K562 (cell line): ENCODE measurements at regions not wholly inside any gene's neighbourhood (a gene's known extent, or its start where the extent isn't known, plus 50 kb on each side); places are given as distances from the start of the nearest gene placed in this dataset.

Source experiments
- ATAC-seq: fragments of 200-7000 bp; cut with Tn5 transposase; 3 replicates; pipeline ENCODE4 v1.9.1; 2020; ENCODE audit warnings: moderate library complexity
- BruUV-seq: library from RNA; stranded (reverse); fragments of 400-500 nt; replicated peaks from 2 replicates; lab custom pipeline; 2021; lab: Mats Ljungman, UMichigan
- CTCF ChIA-PET: fragments of 300-600 bp; formaldehyde crosslinking; extraction: SDS; loops from one replicate; lab custom pipeline; 2021; ENCODE audit warnings: low intra/inter-chr PET ratio; lab: Yijun Ruan, JAX
- POLR2A ChIA-PET: fragments of 300-600, 350-650 bp; sonication (Branson Sonifier 250); formaldehyde crosslinking; extraction: SDS; loops from one replicate; lab custom pipeline; 2021; ENCODE audit warnings: antibody characterized with exemption, inconsistent platforms; lab: Yijun Ruan, JAX
- DNase-seq, 4 experiments: peaks; one replicate each; pipeline versions ENCODE4 v3.0.0 to v3.0.0-alpha.2; 2011 to 2018; ENCODE audit warnings: low spot score in 3 of 4, mixed read lengths in 3 of 4; ENCODE audit errors: extremely low read depth in 1 of 4
- FAIRE-seq: peaks from 2 replicates; lab custom pipeline; 2011; peaks lifted over from hg19 to GRCh38; lab: Jason Lieb, UNC
- H2AFZ ChIP-seq: 2 replicates; pipeline ENCODE4 v1.6.0; 2011; ENCODE audit warnings: low read depth, low read length, control low read depth, inconsistent platforms
- H3K27ac ChIP-seq: fragments of 200-600 bp; 3 replicates; pipeline ENCODE4 v1.8.0; 2011; ENCODE audit warnings: low read depth, mild to moderate bottlenecking, control low read depth, inconsistent platforms, low read length, moderate library complexity, mixed read lengths; ENCODE audit errors: extremely low read depth
- H3K27me3 ChIP-seq, 2 experiments: fragments of 300-600 bp in 1 of 2; 2 replicates in 1 of 2; 3 replicates in 1 of 2; pipeline versions ENCODE4 v1.6.0 to v1.8.0; 2011; ENCODE audit warnings: inconsistent platforms in 2 of 2, low read length in 2 of 2, mild to moderate bottlenecking in 1 of 2, mixed read lengths in 1 of 2, moderate library complexity in 1 of 2; ENCODE audit not compliant: control insufficient read depth in 2 of 2, insufficient read depth in 2 of 2
- H3K36me3 ChIP-seq: fragments of 300-600 bp; 3 replicates; pipeline ENCODE4 v1.8.0; 2011; ENCODE audit warnings: mild to moderate bottlenecking, low read length, inconsistent platforms; ENCODE audit not compliant: control insufficient read depth, insufficient read depth
- H3K4me1 ChIP-seq, 2 experiments: fragments of 200-600 bp in 1 of 2; replicated peaks in 1 of 2; 2 replicates in 1 of 2; 3 replicates in 1 of 2; pipeline versions ENCODE4 v1.5.1 to v1.8.0; 2011; ENCODE audit warnings: inconsistent platforms in 2 of 2, low read length in 2 of 2, mild to moderate bottlenecking in 1 of 2, mixed read lengths in 1 of 2, moderate library complexity in 1 of 2; ENCODE audit not compliant: control insufficient read depth in 2 of 2, insufficient read depth in 2 of 2
- H3K4me2 ChIP-seq: 2 replicates; pipeline ENCODE4 v1.6.1; 2011; ENCODE audit warnings: low read length, control low read depth, inconsistent platforms, mixed read lengths; ENCODE audit not compliant: insufficient read depth
- H3K4me3 ChIP-seq: fragments of 200-600 bp; sonication (generic), shearing (Covaris generic); 2 replicates; pipeline ENCODE4 v1.5.1; 2016; ENCODE audit warnings: control low read depth, inconsistent platforms
- H3K79me2 ChIP-seq: fragments of 200-600 bp; 3 replicates; pipeline ENCODE4 v1.8.0; 2011; ENCODE audit warnings: low read length, inconsistent platforms; ENCODE audit not compliant: control insufficient read depth, insufficient read depth
- H3K9ac ChIP-seq, 2 experiments: 2 replicates each; pipeline versions ENCODE4 v1.6.0 to v1.6.1; 2011; ENCODE audit warnings: low read depth in 2 of 2, low read length in 2 of 2, control low read depth in 1 of 2, inconsistent platforms in 1 of 2, mild to moderate bottlenecking in 1 of 2, mixed read lengths in 1 of 2; ENCODE audit not compliant: insufficient read depth in 1 of 2
- H3K9me1 ChIP-seq: one replicate; pipeline ENCODE4 v1.6.0; 2011; ENCODE audit warnings: inconsistent platforms, mild to moderate bottlenecking, low read length, moderate library complexity; ENCODE audit not compliant: control insufficient read depth, insufficient read depth
- H3K9me3 ChIP-seq: replicated peaks from 2 replicates; pipeline ENCODE4 v1.5.1; 2011; ENCODE audit warnings: low read depth, low read length, inconsistent platforms; ENCODE audit not compliant: control insufficient read depth, insufficient read depth
- H4K20me1 ChIP-seq: replicated peaks from 2 replicates; pipeline ENCODE4 v1.6.1; 2011; ENCODE audit warnings: low read length, inconsistent platforms, mixed read lengths; ENCODE audit not compliant: control insufficient read depth, insufficient read depth
- ETV6 ChIP-seq, 3 experiments: fragments of 150-350 bp in 1 of 3; sonication (generic) in 1 of 3; formaldehyde crosslinking in 1 of 3; IDR thresholded peaks; 2 replicates each; pipeline versions ENCODE4 v1.6.1 to v1.8.0; 2014 to 2022; ENCODE audit warnings: borderline replicate concordance in 2 of 3, low read depth in 2 of 3, antibody characterized with exemption in 1 of 3, low read length in 1 of 3, mild to moderate bottlenecking in 1 of 3, missing genetic modification reagents in 1 of 3
- KDM4B ChIP-seq, 2 experiments: fragments of 450-650 bp in 1 of 2; sonication (generic) in 1 of 2; IDR thresholded peaks; 2 replicates each; pipeline ENCODE4 v1.6.1; 2016 to 2017; ENCODE audit warnings: borderline replicate concordance in 2 of 2, antibody characterized with exemption in 1 of 2, low read depth in 1 of 2, mild to moderate bottlenecking in 1 of 2
- KDM5B ChIP-seq: fragments of 200-600 bp; sonication (generic); IDR thresholded peaks from 2 replicates; pipeline ENCODE4 v1.6.1; 2012; ENCODE audit warnings: low read depth, mild to moderate bottlenecking, moderate library complexity, low read length, control low read depth, inconsistent platforms; ENCODE audit not compliant: insufficient replicate concordance
- KLF13 ChIP-seq: fragments of 450-650 bp; IDR thresholded peaks from 2 replicates; pipeline ENCODE4 v1.6.1; 2016; ENCODE audit warnings: missing genetic modification characterization, low read depth, mild to moderate bottlenecking, missing compliant biosample characterization, moderate library complexity, borderline replicate concordance
- NCOR1 ChIP-seq: fragments of 450-650 bp; IDR thresholded peaks from 2 replicates; pipeline ENCODE4 v1.6.1; 2016; ENCODE audit warnings: mild to moderate bottlenecking, moderate library complexity
- ZNF121 ChIP-seq: sonication (generic); formaldehyde crosslinking; conservative IDR thresholded peaks from 2 replicates; pipeline ENCODE4 v1.8.0; 2022; ENCODE audit warnings: missing genetic modification reagents
- in situ Hi-C: fragments of 300-500 bp; cut with MboI; formaldehyde crosslinking; loops from 4 replicates; pipeline ENCODE4 v1.15.0; 2018; ENCODE audit warnings: inconsistent platforms, mixed read lengths
- intact Hi-C: fragments of 100-400 bp; cut with micrococcal nuclease; formaldehyde crosslinking; loops from 2 replicates; pipeline ENCODE4 v1.14.2; 2022
- TF ChIP-seq, protein P1 (sequence below), 2 experiments: fragments of 450-650 bp; IDR thresholded peaks; 2 replicates each; pipeline ENCODE4 v1.6.1; 2016; ENCODE audit warnings: mild to moderate bottlenecking in 2 of 2, borderline replicate concordance in 1 of 2, low read depth in 1 of 2, moderate library complexity in 1 of 2

DNA sequence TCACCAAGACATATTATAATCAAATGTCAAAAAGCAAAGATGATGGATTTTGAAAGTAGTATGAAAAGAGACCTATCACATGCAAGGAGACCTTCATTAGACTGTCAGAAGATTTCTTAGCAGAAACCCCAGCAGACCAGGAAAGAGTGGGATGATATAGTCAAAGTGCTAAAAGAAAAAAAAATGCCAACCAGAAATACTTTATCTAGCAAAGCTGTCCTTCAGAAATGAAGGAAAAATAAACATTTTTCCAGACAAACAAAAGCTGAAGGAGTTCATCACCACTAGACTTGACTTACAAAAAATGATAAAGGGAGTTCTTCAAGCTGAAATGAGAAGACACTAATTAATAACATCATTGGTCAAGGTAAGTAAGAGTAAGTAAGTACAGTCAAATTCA lies 251.2 kb upstream of the SASH1 start:
- Histone ChIP-seq H3K79me2 (no peaks in the 10 kb centered on the region), H3K9me3 (no peaks in the 10 kb centered on the region), H3K4me1 (no peaks in the 10 kb centered on the region), H4K20me1 (no peaks in the 10 kb centered on the region), H3K9ac (no peak overlapping the region), H3K27ac (no peak overlapping the region), H3K4me3 (no peak overlapping the region), H2AFZ (no peak overlapping the region), H3K27me3 (no peaks in the 10 kb centered on the region), H3K9me1 (no peaks in the 10 kb centered on the region), H3K36me3 (no peaks in the 10 kb centered on the region), H3K4me2 (no peak overlapping the region)
- ChIA-PET POLR2A (no interaction called here), CTCF (no interaction called here)
- TF ChIP-seq KDM4B (IDR thresholded peaks at IDR 0.05; ENCODE audit: borderline replicate concordance in 2 of 2, low read depth in 1 of 2), result no peak
- no peak for TF ChIP-seq KLF13 (tag)
- TF ChIP-seq, protein P1, sequence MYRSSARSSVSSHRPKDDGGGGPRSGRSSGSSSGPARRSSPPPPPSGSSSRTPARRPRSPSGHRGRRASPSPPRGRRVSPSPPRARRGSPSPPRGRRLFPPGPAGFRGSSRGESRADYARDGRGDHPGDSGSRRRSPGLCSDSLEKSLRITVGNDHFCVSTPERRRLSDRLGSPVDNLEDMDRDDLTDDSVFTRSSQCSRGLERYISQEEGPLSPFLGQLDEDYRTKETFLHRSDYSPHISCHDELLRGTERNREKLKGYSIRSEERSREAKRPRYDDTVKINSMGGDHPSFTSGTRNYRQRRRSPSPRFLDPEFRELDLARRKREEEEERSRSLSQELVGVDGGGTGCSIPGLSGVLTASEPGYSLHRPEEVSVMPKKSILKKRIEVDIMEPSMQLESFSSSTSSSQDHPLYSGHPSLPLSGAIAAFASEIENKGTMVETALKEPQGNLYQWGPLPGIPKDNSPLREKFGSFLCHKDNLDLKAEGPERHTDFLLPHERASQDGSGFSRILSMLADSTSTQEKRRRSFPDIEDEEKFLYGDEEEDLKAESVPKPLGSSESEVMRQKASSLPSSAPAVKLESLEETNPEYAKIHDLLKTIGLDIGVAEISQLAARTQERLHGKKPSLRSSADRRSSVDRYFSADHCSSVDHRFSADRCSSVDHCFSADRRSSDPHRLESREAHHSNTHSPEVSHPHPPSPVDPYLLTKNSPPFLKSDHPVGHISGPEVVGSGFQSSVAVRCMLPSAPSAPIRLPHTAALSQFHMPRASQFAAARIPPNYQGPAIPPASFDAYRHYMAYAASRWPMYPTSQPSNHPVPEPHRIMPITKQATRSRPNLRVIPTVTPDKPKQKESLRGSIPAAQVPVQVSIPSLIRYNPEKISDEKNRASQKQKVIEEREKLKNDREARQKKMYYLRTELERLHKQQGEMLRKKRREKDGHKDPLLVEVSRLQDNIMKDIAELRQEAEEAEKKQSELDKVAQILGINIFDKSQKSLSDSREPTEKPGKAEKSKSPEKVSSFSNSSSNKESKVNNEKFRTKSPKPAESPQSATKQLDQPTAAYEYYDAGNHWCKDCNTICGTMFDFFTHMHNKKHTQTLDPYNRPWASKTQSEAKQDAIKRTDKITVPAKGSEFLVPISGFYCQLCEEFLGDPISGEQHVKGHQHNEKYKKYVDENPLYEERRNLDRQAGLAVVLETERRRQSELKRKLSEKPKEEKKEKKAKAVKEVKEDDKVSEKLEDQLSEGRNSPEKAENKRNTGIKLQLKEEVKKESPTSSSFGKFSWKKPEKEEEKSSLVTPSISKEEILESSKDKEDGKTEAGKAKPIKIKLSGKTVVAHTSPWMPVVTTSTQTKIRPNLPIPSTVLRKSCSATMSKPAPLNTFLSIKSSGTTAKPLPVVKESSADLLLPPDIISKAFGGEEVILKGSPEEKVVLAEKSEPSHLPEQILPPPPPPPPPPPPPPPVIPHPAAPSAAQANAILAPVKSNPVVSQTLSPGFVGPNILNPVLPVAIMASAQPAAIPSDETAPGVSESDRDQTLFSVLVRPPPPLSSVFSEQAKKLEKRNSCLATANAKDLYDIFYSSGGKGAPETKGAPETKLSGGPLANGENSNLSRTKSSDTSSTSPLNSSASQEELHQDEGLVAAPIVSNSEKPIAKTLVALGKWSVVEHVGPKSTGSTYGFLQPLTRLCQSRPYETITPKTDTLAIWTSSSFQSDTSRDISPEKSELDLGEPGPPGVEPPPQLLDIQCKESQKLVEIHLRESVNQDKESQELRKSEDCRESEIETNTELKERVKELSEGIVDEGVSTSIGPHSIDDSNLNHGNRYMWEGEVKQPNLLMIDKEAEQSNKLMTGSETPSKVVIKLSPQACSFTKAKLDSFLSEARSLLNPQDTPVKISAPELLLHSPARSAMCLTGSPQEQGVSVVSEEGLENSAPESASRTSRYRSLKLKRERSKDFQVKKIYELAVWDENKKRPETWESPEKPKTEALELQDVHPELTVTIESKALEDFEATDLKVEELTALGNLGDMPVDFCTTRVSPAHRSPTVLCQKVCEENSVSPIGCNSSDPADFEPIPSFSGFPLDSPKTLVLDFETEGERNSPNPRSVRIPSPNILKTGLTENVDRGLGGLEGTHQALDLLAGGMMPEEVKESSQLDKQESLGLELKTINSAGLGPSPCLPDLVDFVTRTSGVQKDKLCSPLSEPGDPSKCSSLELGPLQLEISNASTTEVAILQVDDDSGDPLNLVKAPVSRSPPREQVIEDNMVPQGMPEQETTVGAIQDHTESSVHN (IDR thresholded peaks at IDR 0.05; ENCODE audit: borderline replicate concordance in 1 of 2, low read depth in 1 of 2), result no peak
- no peak for TF ChIP-seq ETV6 (IDR thresholded peaks at IDR 0.05; ENCODE audit: borderline replicate concordance in 1 of 2, low read depth in 2 of 2, low read length in 1 of 2)
- TF ChIP-seq ETV6 (CRISPR knock-in tag; IDR thresholded peaks at IDR 0.05; ENCODE audit: borderline replicate concordance), result no peak
- TF ChIP-seq NCOR1, result no peak
- TF ChIP-seq ZNF121, result no peak
- no peak for TF ChIP-seq KDM5B
- FAIRE-seq (no peak), ATAC-seq (no peak), DNase-seq (no peak)
- in situ Hi-C loops, result no loop called here
- BruUV-seq, result no TSS peak
- intact Hi-C loops, result no loop called here
